ENCODE measurements at regions not wholly inside any gene's neighbourhood (a gene's known extent, or its start where the extent isn't known, plus 50 kb on each side); places are given as distances from the start of the nearest gene placed in this dataset.

GRCh38 chr19:20367811-20368294, 197.7 kb downstream of the ZNF737 start:
- CTCF ChIA-PET: no interaction called here

More at GRCh38 chr19:20367811-20368294, 197.7 kb downstream of the ZNF737 start:
- no peak overlapping the region for H3K4me2 ChIP-seq (ENCODE audit: low read depth, low read length)
- no TSS peak for BruUV-seq (replicated peaks)
- no peaks in the 10 kb centered on the region for H3K79me1 ChIP-seq (ENCODE audit: low read depth in 1 of 2, low read length in 2 of 2)
- no peak for TF ChIP-seq ELK1 (IDR thresholded peaks at IDR 0.05; ENCODE audit: borderline replicate concordance, low read depth, low read length)
- TF ChIP-seq MXI1 (IDR thresholded peaks at IDR 0.05; ENCODE audit: borderline replicate concordance, low read depth, low read length): no peak
- TF ChIP-seq CEBPB (IDR thresholded peaks at IDR 0.05; ENCODE audit: low read depth, low read length): no peak
- no peak for TF ChIP-seq CTCF (conservative IDR thresholded peaks at IDR 0.05; ENCODE audit: low read depth, low read length)
- TF ChIP-seq BHLHE40 (IDR thresholded peaks at IDR 0.05; ENCODE audit: low read depth, low read length): no peak
- TF ChIP-seq USF2 (IDR thresholded peaks at IDR 0.05; ENCODE audit: low read depth, low read length): no peak
- no peak for TF ChIP-seq FOS (IDR thresholded peaks at IDR 0.05; ENCODE audit: low read depth, low read length)
- TF ChIP-seq RFX5 (IDR thresholded peaks at IDR 0.05; ENCODE audit: low read depth, low read length): no peak
- TF ChIP-seq POLR2A (IDR thresholded peaks at IDR 0.05; ENCODE audit: low read depth, low read length): no peak
- no peak for TF ChIP-seq RAD21 (IDR thresholded peaks at IDR 0.05; ENCODE audit: low read length)
- no peak for TF ChIP-seq RCOR1 (IDR thresholded peaks at IDR 0.05; ENCODE audit: insufficient replicate concordance, low read length)
- no peak for TF ChIP-seq NFE2L2 (IDR thresholded peaks at IDR 0.05; ENCODE audit: low read depth, low read length)
- TF ChIP-seq MAZ (IDR thresholded peaks at IDR 0.05; ENCODE audit: borderline replicate concordance, low read depth, low read length): no peak
- TF ChIP-seq CHD1 (IDR thresholded peaks at IDR 0.05; ENCODE audit: low read depth, low read length): no peak
- TF ChIP-seq SMC3 (IDR thresholded peaks at IDR 0.05; ENCODE audit: low read depth, low read length): no peak
- no peak for TF ChIP-seq MAFK (IDR thresholded peaks at IDR 0.05; ENCODE audit: low read depth, low read length)
- no peak overlapping the region for H2AK5ac ChIP-seq (ENCODE audit: low read depth, low read length)
- dilution Hi-C loops (cut with HindIII; ENCODE audit: low sequenced_read_pairs, unreplicated experiment) (no loop called here), in situ Hi-C loops (cut with MboI; ENCODE audit: low sequenced_read_pairs) (no loop called here), intact Hi-C loops (cut with micrococcal nuclease) (no loop called here)
- no peak overlapping the region for H3K4me3 ChIP-seq (ENCODE audit: insufficient read depth, low read depth, low read length)
- no peak overlapping the region for H3K9ac ChIP-seq (ENCODE audit: low read depth, low read length)
- H3K56ac ChIP-seq (ENCODE audit: extremely low read depth, insufficient read depth, low read length): no peak overlapping the region
- POLR2A ChIA-PET (ENCODE audit: unreplicated experiment): no interaction called here
- 20% methylated on average over 1 of the region's 8 CpGs; no CpG with 5 or more reads in 1 of the 2 experiments for WGBS, 2 experiments (ENCODE audit: extremely low coverage in 2 of 2, insufficient read length in 1 of 2)
- no peaks in the 10 kb centered on the region for H3K27me3 ChIP-seq (ENCODE audit: control insufficient read depth, insufficient read depth, low read length)
- no peak overlapping the region for H2BK15ac ChIP-seq (ENCODE audit: low read depth, low read length)
- H4K8ac ChIP-seq (ENCODE audit: low read depth in 2 of 2, low read length in 2 of 2): no peak overlapping the region
- no peak overlapping the region for H3K14ac ChIP-seq (replicated peaks; ENCODE audit: low read depth, low read length)
- ATAC-seq (ENCODE audit: low read depth): no peak
- H2AFZ ChIP-seq (replicated peaks; ENCODE audit: low read length, poor library complexity): no peak overlapping the region
- H2BK5ac ChIP-seq (ENCODE audit: low read depth, low read length, poor library complexity, severe bottlenecking): no peak overlapping the region
- no peaks in the 10 kb centered on the region for H3K4me1 ChIP-seq (ENCODE audit: control insufficient read depth, insufficient read depth, low read length)
- DNase-seq: no peak
- no peak overlapping the region for H3K18ac ChIP-seq (ENCODE audit: low read depth, low read length)
- H2BK20ac ChIP-seq (ENCODE audit: low read depth, low read length): no peak overlapping the region
- H4K20me1 ChIP-seq (ENCODE audit: insufficient read depth, low read length): no peaks in the 10 kb centered on the region
- H3K23ac ChIP-seq (ENCODE audit: low read depth, low read length): no peak overlapping the region
- H2BK120ac ChIP-seq (ENCODE audit: low read depth, low read length): no peak overlapping the region
- no peak overlapping the region for H2AK9ac ChIP-seq (replicated peaks; ENCODE audit: low read depth, low read length, poor library complexity)
- H3K36me3 ChIP-seq (ENCODE audit: control insufficient read depth, insufficient read depth, low read length): no peaks in the 10 kb centered on the region
- no peak overlapping the region for H4K91ac ChIP-seq (ENCODE audit: insufficient read depth, low read depth, low read length)
- no peak overlapping the region for H4K5ac ChIP-seq (ENCODE audit: low read depth, low read length)
- no peak overlapping the region for H3K4ac ChIP-seq (ENCODE audit: low read depth, low read length)
- no peaks in the 10 kb centered on the region for H3K9me1 ChIP-seq (ENCODE audit: insufficient read depth, low read length)
- no peak overlapping the region for H3K27ac ChIP-seq (ENCODE audit: insufficient read depth, low read length)
- peaks cover 33% of the 10 kb centered on the region for H3K9me3 ChIP-seq (ENCODE audit: control insufficient read depth, insufficient read depth, low read length)
